ENCODE measurements at regions not wholly inside any gene's neighbourhood (a gene's known extent, or its start where the extent isn't known, plus 50 kb on each side); places are given as distances from the start of the nearest gene placed in this dataset.
A peak's percentile ranks its signal among the peaks of the same experiment; 100 is the strongest.

- ChIA-PET CTCF (no interaction called here), POLR2A (no interaction called here)
- Mint-ChIP-seq H3K9me3 (peaks cover 3% of the 10 kb centered on the region; the same call in 1 of the 2 replicates), H3K27ac (no peak overlapping the region), H3K27me3 (ENCODE audit: low read depth) (no peaks in the 10 kb centered on the region), H3K36me3 (no peaks in the 10 kb centered on the region), H3K4me3 (no peak overlapping the region), H3K4me1 (peaks cover 6% of the 10 kb centered on the region; the same call in 1 of the 2 replicates)
- DNase-seq (ENCODE audit: low spot score) (no peak), ATAC-seq (no peak)
- TF ChIP-seq GABPB1 (CRISPR knock-in tag; IDR thresholded peaks at IDR 0.05) (peak; percentile 64), ZNF532 (CRISPR knock-in tag; IDR thresholded peaks at IDR 0.05; ENCODE audit: borderline replicate concordance) (no peak)
Observed at GRCh38 chr1:88528792-88529191, 155.3 kb upstream of the PKN2 start.

GRCh38 chr1:88529581-88529980, 154.5 kb upstream of the PKN2 start:
- no peaks in the 10 kb centered on the region for H3K36me3 Mint-ChIP-seq
- ChIA-PET POLR2A (no interaction called here), CTCF (no interaction called here)
- H3K4me1 Mint-ChIP-seq, result peaks cover 10% of the 10 kb centered on the region
- no peaks in the 10 kb centered on the region for H3K27me3 Mint-ChIP-seq (ENCODE audit: low read depth)
- no peak overlapping the region for H3K4me3 Mint-ChIP-seq
- no peaks in the 10 kb centered on the region for H3K9me3 Mint-ChIP-seq
- TF ChIP-seq ELF4 (CRISPR knock-in tag; IDR thresholded peaks at IDR 0.05; ENCODE audit: low read depth) (no peak), CBFB (CRISPR knock-in tag; IDR thresholded peaks at IDR 0.05; ENCODE audit: low read depth) (no peak), JUN (CRISPR knock-in tag; IDR thresholded peaks at IDR 0.05) (no peak)
- H3K27ac Mint-ChIP-seq, result no peak overlapping the region
- ATAC-seq, result no peak
- no peak for DNase-seq (ENCODE audit: low spot score)

GRCh38 chr1:88530246-88530645, 153.8 kb upstream of the PKN2 start:
- Mint-ChIP-seq H3K9me3 (no peaks in the 10 kb centered on the region), H3K27ac (no peak overlapping the region), H3K27me3 (ENCODE audit: low read depth) (no peaks in the 10 kb centered on the region), H3K36me3 (no peaks in the 10 kb centered on the region), H3K4me1 (peaks cover 15% of the 10 kb centered on the region), H3K4me3 (no peak overlapping the region)
- CTCF ChIA-PET, result no interaction called here
- no peak for DNase-seq (ENCODE audit: low spot score)
- ATAC-seq, result no peak
- POLR2A ChIA-PET, result no interaction called here
- TF ChIP-seq ZBTB43 (CRISPR knock-in tag; IDR thresholded peaks at IDR 0.05) (no peak), SP1 (CRISPR knock-in tag; conservative IDR thresholded peaks at IDR 0.05) (no peak), NFE2L1 (CRISPR knock-in tag; IDR thresholded peaks at IDR 0.05) (no peak), ZNF532 (CRISPR knock-in tag; IDR thresholded peaks at IDR 0.05; ENCODE audit: borderline replicate concordance) (no peak), ESRRA (CRISPR knock-in tag; IDR thresholded peaks at IDR 0.05; ENCODE audit: borderline replicate concordance) (no peak), ETV6 (CRISPR knock-in tag; IDR thresholded peaks at IDR 0.05) (no peak), IRF2 (CRISPR knock-in tag; IDR thresholded peaks at IDR 0.05; ENCODE audit: borderline replicate concordance, low read depth) (no peak), AFF4 (CRISPR knock-in tag; IDR thresholded peaks at IDR 0.05; ENCODE audit: borderline replicate concordance) (no peak), AR (CRISPR knock-in tag; IDR thresholded peaks at IDR 0.05) (no peak), RORB (CRISPR knock-in tag; IDR thresholded peaks at IDR 0.05) (no peak), SMAD4 (CRISPR knock-in tag; IDR thresholded peaks at IDR 0.05) (no peak)
